Bronchial epithelial cell (primary cell): ENCODE measurements at regions not wholly inside any gene's neighbourhood (a gene's known extent, or its start where the extent isn't known, plus 50 kb on each side); places are given as distances from the start of the nearest gene placed in this dataset.
A peak's percentile ranks its signal among the peaks of the same experiment; 100 is the strongest.

Source experiments
- DNase-seq: peaks from one replicate; pipeline ENCODE4 v3.0.0-alpha.2; 2010; ENCODE audit warnings: low read depth
- FAIRE-seq: peaks from 2 replicates; lab custom pipeline; 2011; peaks lifted over from hg19 to GRCh38; lab: Jason Lieb, UNC
- H3K27me3 ChIP-seq: 2 replicates; pipeline ENCODE4 v1.5.1; 2011; ENCODE audit warnings: low read length; ENCODE audit not compliant: control insufficient read depth, insufficient read depth
- H3K36me3 ChIP-seq: 2 replicates; pipeline ENCODE4 v1.5.1; 2011; ENCODE audit warnings: low read length; ENCODE audit not compliant: control insufficient read depth, insufficient read depth
- H3K4me3 ChIP-seq: 2 replicates; pipeline ENCODE4 v1.5.1; 2011; ENCODE audit warnings: mild to moderate bottlenecking, low read depth, low read length, control low read depth
- CTCF ChIP-seq: IDR thresholded peaks from 2 replicates; pipeline ENCODE4 v1.5.1; 2011; ENCODE audit warnings: mild to moderate bottlenecking, moderate library complexity, low read length, control low read depth, inconsistent platforms; ENCODE audit not compliant: insufficient read depth, severe bottlenecking

DNA sequence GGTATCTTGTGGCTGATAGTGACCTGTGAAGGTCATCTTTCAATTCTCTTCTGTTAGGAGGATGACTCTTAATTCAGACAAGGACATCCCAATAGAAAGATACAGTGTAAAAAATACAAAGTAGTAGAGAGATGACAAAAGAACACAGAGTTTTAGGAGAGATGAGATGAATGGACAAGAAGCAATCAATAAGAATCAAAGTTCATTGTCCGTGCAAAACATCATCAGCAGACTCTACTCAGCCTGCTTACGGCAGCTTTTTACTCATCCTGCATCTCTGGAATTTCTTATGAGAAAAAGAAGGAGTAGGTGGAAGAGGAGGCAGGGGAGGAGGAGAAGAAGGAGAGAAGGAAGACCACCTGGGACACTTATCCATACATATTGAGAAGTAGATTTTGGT is 2131.7 kb downstream of the ARAP2 start:
- Histone ChIP-seq H3K27me3 (no peaks in the 10 kb centered on the region), H3K36me3 (no peaks in the 10 kb centered on the region), H3K4me3 (no peak overlapping the region)
- no peak for TF ChIP-seq CTCF
- no peak for FAIRE-seq
- DNase-seq: no peak

GRCh38 chr4:34138385-34138784 is 2105.9 kb downstream of the ARAP2 start:
- Histone ChIP-seq H3K27me3 (no peaks in the 10 kb centered on the region), H3K4me3 (no peak overlapping the region), H3K36me3 (no peaks in the 10 kb centered on the region)
- no peak for TF ChIP-seq CTCF
- FAIRE-seq (no peak), DNase-seq (no peak)

GRCh38 chr4:34139346-34139745 is 2105.0 kb downstream of the ARAP2 start:
- no peak overlapping the region for H3K4me3 ChIP-seq
- TF ChIP-seq CTCF: no peak
- no peaks in the 10 kb centered on the region for H3K36me3 ChIP-seq
- no peaks in the 10 kb centered on the region for H3K27me3 ChIP-seq
- FAIRE-seq (no peak), DNase-seq (no peak)

DNA sequence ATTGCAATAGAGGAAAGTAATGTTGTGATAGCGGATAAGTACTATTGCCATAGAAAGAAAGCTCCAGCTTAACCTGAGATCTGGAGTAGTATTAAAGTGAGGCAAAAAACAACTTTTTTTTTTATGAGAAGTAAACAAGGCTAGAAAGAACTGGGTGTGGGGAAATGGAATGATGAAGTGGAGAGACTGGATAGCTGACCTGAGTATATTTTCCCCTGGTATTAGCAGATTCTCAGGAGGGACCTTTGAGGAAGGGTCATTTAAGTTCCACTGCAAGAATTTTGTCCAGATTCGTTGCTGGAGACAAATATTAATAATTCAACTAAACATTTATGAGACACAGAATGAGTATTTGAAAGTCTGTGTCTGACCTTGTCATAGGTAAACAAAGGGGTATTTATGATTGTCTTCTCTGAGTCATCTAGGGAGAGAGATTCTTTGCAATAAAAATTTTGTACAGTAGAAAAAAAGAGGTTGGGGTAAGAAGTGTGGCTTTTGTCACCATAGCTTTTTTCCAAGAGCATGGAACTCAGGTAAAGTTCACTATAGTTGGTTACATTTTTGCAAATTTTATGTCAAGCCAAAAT is 2095.9 kb downstream of the ARAP2 start:
- DNase-seq: peak; percentile 53
- TF ChIP-seq CTCF: no peak
- no peak overlapping the region for H3K4me3 ChIP-seq
- no peaks in the 10 kb centered on the region for H3K27me3 ChIP-seq
- H3K36me3 ChIP-seq: no peaks in the 10 kb centered on the region
- FAIRE-seq: no peak

GRCh38 chr4:34157547-34157946 is 2086.8 kb downstream of the ARAP2 start:
- TF ChIP-seq CTCF: no peak
- FAIRE-seq: no peak

GRCh38 chr4:34158878-34159277 is 2085.4 kb downstream of the ARAP2 start:
- FAIRE-seq: no peak
- no peak for TF ChIP-seq CTCF
- DNase-seq: peak; percentile 87
- Histone ChIP-seq H3K36me3 (no peaks in the 10 kb centered on the region), H3K27me3 (no peaks in the 10 kb centered on the region), H3K4me3 (no peak overlapping the region)

More at GRCh38 chr4:34157547-34157946, 2086.8 kb downstream of the ARAP2 start:
- DNase-seq: peak; percentile 33
- Histone ChIP-seq H3K27me3 (no peaks in the 10 kb centered on the region), H3K4me3 (no peak overlapping the region), H3K36me3 (no peaks in the 10 kb centered on the region)
